ENCODE measurements at regions not wholly inside any gene's neighbourhood (a gene's known extent, or its start where the extent isn't known, plus 50 kb on each side); places are given as distances from the start of the nearest gene placed in this dataset.

DNA sequence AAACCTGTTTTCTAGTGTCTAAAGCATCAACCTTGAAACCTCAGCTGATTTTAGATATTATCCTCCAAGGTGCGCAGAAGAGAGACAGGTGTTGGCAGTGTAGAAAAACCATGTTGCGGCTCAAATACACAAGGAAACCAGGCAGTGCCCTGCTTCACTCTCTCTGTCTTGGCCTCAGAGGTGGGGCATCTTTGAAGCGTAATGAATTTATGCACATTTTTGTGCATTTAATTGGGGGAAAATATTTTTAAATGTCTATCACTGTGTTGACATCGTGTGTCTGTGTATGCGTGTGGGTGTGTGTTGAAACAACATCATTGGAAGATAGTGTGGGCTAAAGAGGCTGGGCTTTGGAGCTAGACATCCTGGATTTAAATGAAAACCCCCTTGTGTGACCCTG lies 334.0 kb upstream of the CHD6 start:
- no peak for TF ChIP-seq CTCF (IDR thresholded peaks at IDR 0.05)
- no peak for TF ChIP-seq ZNF671 (CRISPR knock-in tag; IDR thresholded peaks at IDR 0.05)
